ENCODE measurements at regions not wholly inside any gene's neighbourhood (a gene's known extent, or its start where the extent isn't known, plus 50 kb on each side); places are given as distances from the start of the nearest gene placed in this dataset.

GRCh38 chr5:163660486-163660885, 155.1 kb downstream of the MAT2B start:
- TF ChIP-seq EZH2 (IDR thresholded peaks at IDR 0.05; ENCODE audit: insufficient read depth, poor library complexity, severe bottlenecking) (no peak), EZH2phosphoT487 (IDR thresholded peaks at IDR 0.05; ENCODE audit: insufficient read depth, low read depth) (no peak)
